Brain pericyte (primary cell): ENCODE measurements at regions not wholly inside any gene's neighbourhood (a gene's known extent, or its start where the extent isn't known, plus 50 kb on each side); places are given as distances from the start of the nearest gene placed in this dataset.

Source experiments
- DNase-seq: peaks from one replicate; pipeline ENCODE4 v3.0.0-alpha.2; 2012; ENCODE audit warnings: low read depth, low spot score

- no peak for DNase-seq
Measured at GRCh38 chr2:83067947-83068346, 1391.1 kb downstream of the SUCLG1 start.

DNA sequence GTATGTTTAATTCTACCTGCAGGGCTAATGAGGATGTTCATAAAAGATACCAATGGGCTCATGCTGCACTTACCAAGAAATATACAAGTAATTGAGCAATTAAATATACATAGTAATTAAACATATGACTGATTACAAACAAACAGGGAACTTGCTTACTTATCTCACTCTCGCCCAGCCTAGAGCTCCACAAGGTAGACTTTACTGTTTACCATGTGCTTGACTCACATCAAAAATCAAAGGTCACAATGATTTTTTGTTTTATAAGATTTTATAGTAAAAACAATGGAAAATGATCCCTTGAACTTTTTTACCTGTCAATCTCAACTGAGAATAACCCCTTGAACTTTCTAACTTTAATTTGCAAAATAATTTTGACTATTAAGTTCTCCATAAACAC lies 1395.1 kb downstream of the SUCLG1 start:
- no peak for DNase-seq

- DNase-seq: no peak
Measured at GRCh38 chr2:83063511-83063910, 1395.6 kb downstream of the SUCLG1 start.

GRCh38 chr2:83058683-83059082 lies 1400.4 kb downstream of the SUCLG1 start:
- no peak for DNase-seq

DNA sequence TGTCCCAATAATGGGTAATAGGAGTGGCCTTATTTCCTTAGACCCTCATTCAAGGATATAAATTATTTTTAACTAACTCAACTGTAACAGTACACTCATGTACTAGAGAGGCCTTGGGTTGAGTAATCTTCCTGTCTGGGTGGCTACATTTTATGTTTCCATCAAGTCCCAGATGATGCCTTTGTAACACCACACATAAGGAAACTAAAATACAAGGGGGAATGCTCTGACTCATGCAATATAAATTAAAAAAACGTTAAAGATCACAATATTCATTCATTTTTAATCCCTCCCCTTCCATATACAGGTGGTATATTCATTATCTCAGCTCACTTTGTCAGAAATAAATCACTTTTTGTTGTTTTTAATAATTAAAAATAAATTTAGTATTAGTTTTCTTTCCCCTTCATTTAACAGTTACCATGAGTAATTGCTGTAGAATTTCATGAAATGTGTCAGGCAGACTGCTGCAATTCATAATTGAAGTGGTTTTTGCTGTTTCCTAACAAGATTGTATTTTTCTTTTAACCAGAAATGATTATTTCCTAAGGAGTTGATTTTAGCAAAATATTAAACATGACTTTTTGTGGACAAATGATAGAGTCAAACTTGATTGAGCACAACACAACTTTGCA lies 1403.6 kb downstream of the SUCLG1 start:
- DNase-seq: no peak

DNA sequence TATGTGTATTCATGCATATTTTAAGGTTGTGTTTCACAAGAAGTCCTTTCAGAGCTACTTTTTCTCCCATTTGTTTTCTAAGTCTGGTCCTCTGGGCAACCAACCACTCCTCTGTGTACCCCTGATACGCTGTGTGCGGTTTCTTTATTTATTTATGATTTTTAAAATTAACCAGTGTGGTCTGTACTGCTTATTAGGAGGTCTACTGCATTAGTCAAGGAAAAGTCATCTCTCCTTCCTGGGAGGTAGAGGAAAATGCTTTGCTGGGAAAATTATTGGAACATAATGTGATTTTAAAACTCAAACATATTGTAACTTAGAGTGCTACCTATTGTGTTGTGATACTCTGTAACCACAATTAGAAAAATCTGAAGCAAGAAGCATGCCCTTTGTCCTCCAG lies 1404.3 kb downstream of the SUCLG1 start:
- no peak for DNase-seq

- DNase-seq: no peak
Measured at GRCh38 chr2:83051538-83052170, 1407.4 kb downstream of the SUCLG1 start.

DNA sequence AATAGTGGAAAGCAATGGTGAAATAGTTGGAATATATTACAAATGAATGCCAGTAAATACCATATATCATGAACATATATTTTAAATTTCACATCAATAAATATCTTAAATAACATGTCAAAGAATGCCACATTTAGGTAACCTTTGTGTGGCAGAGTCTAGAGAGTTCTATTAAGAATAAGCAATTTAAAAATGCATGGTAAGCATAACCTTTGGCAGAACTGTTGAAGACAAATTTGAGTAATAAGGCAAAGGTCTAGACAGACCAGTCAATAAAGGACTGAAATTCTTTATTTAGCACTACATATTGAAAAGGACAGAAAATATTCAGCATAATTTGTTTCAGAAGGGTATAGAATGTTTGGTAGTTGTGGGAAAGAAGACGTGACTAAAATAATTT lies 1417.0 kb downstream of the SUCLG1 start:
- no peak for DNase-seq

- DNase-seq: no peak
Measured at GRCh38 chr2:83022631-83023210, 1436.4 kb downstream of the SUCLG1 start.

- DNase-seq: no peak
Measured at GRCh38 chr2:83017366-83018090, 1441.6 kb downstream of the SUCLG1 start.

DNA sequence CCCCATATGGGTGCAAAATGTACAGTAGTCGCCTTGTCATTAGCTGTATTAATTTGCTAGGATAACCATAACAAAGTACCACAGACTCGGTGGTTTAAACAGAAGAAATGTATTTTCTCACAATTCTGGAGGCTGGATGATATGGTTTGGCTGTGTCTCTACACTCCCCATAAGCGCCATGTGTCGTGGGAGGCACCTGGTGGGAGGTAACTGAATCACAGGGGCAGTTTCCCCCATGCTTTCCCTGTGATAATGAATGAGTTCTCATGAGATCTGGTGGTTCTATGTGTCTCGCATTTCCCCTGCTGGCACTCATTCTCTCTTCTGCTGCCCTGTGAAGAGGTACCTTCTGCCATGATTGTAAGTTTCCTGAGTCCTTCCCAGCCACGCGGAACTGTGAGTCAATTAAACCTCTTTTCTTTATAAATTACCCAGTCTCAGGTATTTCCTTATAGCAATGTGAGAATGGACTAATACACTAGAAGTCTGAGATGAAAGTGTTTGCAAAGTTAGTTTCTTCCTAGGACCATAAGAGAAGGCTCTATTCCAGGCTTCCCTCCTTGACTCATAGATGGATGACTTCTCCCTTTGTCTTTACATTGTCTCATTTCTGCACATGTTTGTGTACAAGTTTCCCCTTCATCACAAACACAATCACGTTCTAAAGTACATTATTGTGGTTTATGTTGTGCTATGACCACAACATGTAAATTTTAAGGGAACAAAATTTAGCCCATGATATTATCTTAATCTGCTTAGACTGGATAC lies 1442.6 kb downstream of the SUCLG1 start:
- DNase-seq: no peak

GRCh38 chr2:83015900-83016299 lies 1443.2 kb downstream of the SUCLG1 start:
- no peak for DNase-seq

DNA sequence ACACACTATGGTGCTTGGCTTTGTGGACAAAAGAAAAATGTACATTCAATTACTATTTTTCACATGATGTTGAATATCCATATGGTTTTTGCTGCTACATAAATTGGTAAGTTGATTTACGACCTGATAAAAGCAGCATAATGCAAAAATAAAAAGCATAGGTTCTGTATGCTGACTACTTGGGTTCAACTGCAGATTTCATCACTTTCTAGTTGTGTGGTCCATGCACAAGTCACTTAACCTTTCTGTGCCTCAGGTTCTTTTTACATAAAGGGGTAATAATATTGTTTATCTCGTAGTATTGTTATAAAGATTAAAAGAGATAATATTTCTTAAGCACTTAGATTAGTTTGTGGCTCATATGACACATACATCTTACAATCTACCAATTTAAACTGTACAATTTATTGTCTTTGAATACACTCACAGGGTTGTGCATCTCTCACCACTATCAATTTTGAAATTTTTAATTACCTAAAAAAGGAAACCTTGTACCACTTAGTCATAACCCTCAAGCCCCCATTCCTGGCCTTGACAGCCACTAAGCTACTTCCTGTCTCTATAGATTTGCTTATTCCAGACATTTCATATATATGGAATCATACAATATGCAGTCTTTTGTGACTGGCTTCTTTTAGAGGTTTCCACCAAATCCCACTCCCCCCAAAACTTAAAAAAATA lies 1443.9 kb downstream of the SUCLG1 start:
- no peak for DNase-seq

- no peak for DNase-seq
Measured at GRCh38 chr2:83014462-83014861, 1444.6 kb downstream of the SUCLG1 start.

DNA sequence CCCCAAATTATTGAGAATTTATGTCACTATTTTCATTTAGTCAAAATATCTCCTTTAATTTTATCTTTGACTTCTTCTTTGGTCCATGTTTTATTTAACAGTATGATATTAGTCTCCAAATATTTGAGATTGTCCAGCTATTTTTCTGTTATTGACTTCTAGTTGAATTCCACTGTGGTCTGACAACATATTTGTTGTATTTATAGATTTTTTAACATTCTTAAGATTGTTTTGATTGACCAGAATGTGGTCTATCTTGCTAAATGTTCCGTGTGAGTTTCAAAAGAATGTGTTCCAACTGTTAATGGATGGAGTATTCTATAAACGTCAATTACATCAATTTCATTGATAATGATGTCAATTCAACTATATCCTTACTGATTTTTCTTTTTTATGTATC lies 1452.1 kb downstream of the SUCLG1 start:
- no peak for DNase-seq

- no peak for DNase-seq
Measured at GRCh38 chr2:83003555-83003954, 1455.5 kb downstream of the SUCLG1 start.

DNA sequence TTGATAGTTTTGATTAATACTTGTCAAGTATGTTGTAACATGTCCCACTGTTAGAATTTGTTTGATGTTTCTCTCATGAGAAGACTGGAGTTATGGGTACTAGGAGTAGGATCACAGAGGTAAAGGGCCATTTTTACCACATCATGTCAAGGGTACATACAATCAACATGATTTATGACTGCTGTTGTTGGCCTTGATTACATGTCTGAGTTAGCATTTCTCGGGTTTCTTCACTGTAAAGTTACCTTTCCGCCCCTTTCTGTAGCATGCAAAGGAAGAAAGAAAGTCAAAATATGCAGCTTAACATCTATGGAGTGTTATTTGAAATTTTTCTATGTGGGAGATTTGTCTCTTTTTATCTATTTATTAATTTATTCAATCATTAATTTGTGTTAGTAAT lies 1456.4 kb downstream of the SUCLG1 start:
- no peak for DNase-seq

- no peak for DNase-seq
Measured at GRCh38 chr2:82998781-82999180, 1460.3 kb downstream of the SUCLG1 start.

DNA sequence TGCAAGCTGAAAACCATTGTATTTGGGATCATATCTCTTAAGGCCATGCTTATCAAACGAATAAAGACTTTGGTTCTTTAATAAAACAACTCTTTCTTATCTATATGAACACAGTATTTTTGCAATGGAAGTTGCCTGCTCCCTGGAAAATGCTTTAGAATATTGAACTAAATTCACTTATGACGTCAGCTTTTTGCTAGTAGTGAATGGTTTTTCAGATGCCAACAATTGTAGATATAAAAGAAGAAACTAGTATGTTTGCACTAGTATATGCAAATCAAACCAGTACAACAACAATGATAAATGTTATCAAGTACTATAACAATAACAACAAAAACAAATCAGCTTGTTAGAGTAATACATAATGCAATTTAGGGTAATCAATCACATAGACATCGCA lies 1462.9 kb downstream of the SUCLG1 start:
- DNase-seq: no peak

- no peak for DNase-seq
Measured at GRCh38 chr2:82994151-82994550, 1464.9 kb downstream of the SUCLG1 start.

DNA sequence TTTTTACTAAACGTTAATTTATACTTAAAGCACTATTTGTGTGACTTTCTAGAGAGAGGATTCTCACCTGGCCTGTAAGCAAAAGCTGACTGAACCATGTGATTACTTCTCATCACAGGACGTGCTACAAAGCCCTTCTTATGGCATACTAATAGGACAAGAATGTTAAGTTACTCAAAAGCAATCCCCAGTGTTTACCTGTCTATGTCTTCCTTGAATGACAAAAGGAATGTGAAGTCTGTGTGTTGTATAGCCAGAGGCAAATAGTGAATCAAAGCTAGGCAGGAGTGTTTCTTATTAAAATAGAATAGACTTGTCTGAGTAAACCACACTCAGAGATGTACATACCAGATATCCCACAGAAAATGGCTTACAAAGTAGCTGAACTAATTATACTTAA lies 1465.5 kb downstream of the SUCLG1 start:
- no peak for DNase-seq
